Glutamatergic neuron (in vitro differentiated cells): ENCODE measurements at regions not wholly inside any gene's neighbourhood (a gene's known extent, or its start where the extent isn't known, plus 50 kb on each side); places are given as distances from the start of the nearest gene placed in this dataset.
A peak's percentile ranks its signal among the peaks of the same experiment; 100 is the strongest.

Source experiments
- DNase-seq: peaks from one replicate; pipeline ENCODE4 v3.0.0; 2022
- H3K27ac Mint-ChIP-seq: one replicate; pipeline ENCODE4 v1.8.0; 2020; ENCODE audit warnings: mild to moderate bottlenecking, mixed read lengths, inconsistent platforms; ENCODE audit not compliant: unreplicated experiment
- H3K27me3 Mint-ChIP-seq: one replicate; pipeline ENCODE4 v1.8.0; 2020; ENCODE audit warnings: mild to moderate bottlenecking, moderate library complexity, mixed read lengths, inconsistent platforms; ENCODE audit not compliant: unreplicated experiment
- H3K36me3 Mint-ChIP-seq: one replicate; pipeline ENCODE4 v1.8.0; 2020; ENCODE audit warnings: mild to moderate bottlenecking, mixed read lengths, inconsistent platforms; ENCODE audit not compliant: unreplicated experiment
- H3K4me1 Mint-ChIP-seq: one replicate; pipeline ENCODE4 v1.8.0; 2020; ENCODE audit warnings: mild to moderate bottlenecking, low read depth, mixed read lengths, inconsistent platforms; ENCODE audit not compliant: unreplicated experiment
- H3K4me3 Mint-ChIP-seq: one replicate; pipeline ENCODE4 v1.8.0; 2020; ENCODE audit warnings: mild to moderate bottlenecking, mixed read lengths, inconsistent platforms; ENCODE audit not compliant: unreplicated experiment
- H3K9me3 Mint-ChIP-seq: one replicate; pipeline ENCODE4 v1.8.0; 2020; ENCODE audit warnings: mild to moderate bottlenecking, moderate library complexity, mixed read lengths, inconsistent platforms; ENCODE audit not compliant: unreplicated experiment
- CTCF ChIP-seq: fragments of 200-600 bp; sonication (generic); IDR thresholded peaks from one replicate; pipeline ENCODE4 v1.5.0; 2021; ENCODE audit not compliant: partially characterized antibody, unreplicated experiment

GRCh38 chrX:39541881-39542280 lies 555.9 kb downstream of the BCOR start:
- Mint-ChIP-seq H3K4me3 (no peak overlapping the region), H3K27ac (no peak overlapping the region), H3K27me3 (peaks cover 2% of the 10 kb centered on the region), H3K4me1 (peaks cover 5% of the 10 kb centered on the region), H3K9me3 (peaks cover 2% of the 10 kb centered on the region), H3K36me3 (peaks cover 12% of the 10 kb centered on the region)
- no peak for DNase-seq
- no peak for TF ChIP-seq CTCF

- TF ChIP-seq CTCF: no peak
- DNase-seq: no peak
- Mint-ChIP-seq H3K4me1 (peaks cover 4% of the 10 kb centered on the region), H3K27me3 (peaks cover 2% of the 10 kb centered on the region), H3K36me3 (peaks cover 12% of the 10 kb centered on the region), H3K27ac (no peak overlapping the region), H3K9me3 (peaks cover 2% of the 10 kb centered on the region), H3K4me3 (no peak overlapping the region)
Measured at GRCh38 chrX:39542316-39542715, 555.4 kb downstream of the BCOR start.

GRCh38 chrX:39550795-39551361 lies 546.9 kb downstream of the BCOR start:
- Mint-ChIP-seq H3K4me3 (no peak overlapping the region), H3K9me3 (peaks cover 2% of the 10 kb centered on the region), H3K27me3 (no peaks in the 10 kb centered on the region), H3K4me1 (peaks cover 1% of the 10 kb centered on the region), H3K36me3 (no peaks in the 10 kb centered on the region), H3K27ac (peak overlapping the region; percentile 33)
- no peak for TF ChIP-seq CTCF
- DNase-seq: no peak

GRCh38 chrX:39551762-39552161 lies 546.0 kb downstream of the BCOR start:
- H3K4me3 Mint-ChIP-seq: no peak overlapping the region
- no peaks in the 10 kb centered on the region for H3K27me3 Mint-ChIP-seq
- no peak overlapping the region for H3K27ac Mint-ChIP-seq
- H3K9me3 Mint-ChIP-seq: peaks cover 2% of the 10 kb centered on the region
- no peaks in the 10 kb centered on the region for H3K36me3 Mint-ChIP-seq
- no peak for DNase-seq
- H3K4me1 Mint-ChIP-seq: peaks cover 1% of the 10 kb centered on the region
- TF ChIP-seq CTCF: no peak

GRCh38 chrX:39555431-39555830 lies 542.3 kb downstream of the BCOR start:
- no peak for TF ChIP-seq CTCF
- DNase-seq: no peak
- Mint-ChIP-seq H3K27me3 (no peaks in the 10 kb centered on the region), H3K4me1 (peaks cover 1% of the 10 kb centered on the region), H3K4me3 (no peak overlapping the region), H3K9me3 (peaks cover 2% of the 10 kb centered on the region), H3K36me3 (no peaks in the 10 kb centered on the region), H3K27ac (no peak overlapping the region)
